Left forelimb (tissue), 1 donor: ENCODE measurements at regions not wholly inside any gene's neighbourhood (a gene's known extent, or its start where the extent isn't known, plus 50 kb on each side); places are given as distances from the start of the nearest gene placed in this dataset.
"Not testable (repeated sequence)": the region's sequence is repeated elsewhere in the genome, so short reads cannot be mapped to it uniquely, and the experiment has no call there.

ENCODE experiments used
- DNase-seq: peaks from one replicate; pipeline ENCODE4 v3.0.0-alpha.2; 2018; ENCODE audit warnings: low spot score

DNA sequence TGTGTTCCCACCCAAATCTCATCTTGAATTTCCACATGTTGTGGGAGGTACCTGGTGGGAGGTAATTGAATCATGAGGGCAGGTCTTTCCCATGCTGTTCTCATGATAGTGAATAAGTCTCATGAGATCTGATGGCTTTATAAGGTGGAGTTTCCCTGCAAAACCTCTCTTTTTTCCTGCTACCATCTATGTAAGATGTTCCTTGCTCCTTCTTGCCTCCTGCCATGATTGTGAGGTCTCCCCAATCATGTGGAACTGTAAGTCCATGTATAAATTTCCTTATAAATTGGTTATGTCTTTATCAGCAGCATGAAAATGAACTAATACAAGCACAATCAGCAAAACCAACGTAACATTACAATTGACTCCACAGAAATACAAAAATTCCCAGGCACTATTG lies 814.8 kb upstream of the CITED2 start:
- DNase-seq, result not testable (repeated sequence)

DNA sequence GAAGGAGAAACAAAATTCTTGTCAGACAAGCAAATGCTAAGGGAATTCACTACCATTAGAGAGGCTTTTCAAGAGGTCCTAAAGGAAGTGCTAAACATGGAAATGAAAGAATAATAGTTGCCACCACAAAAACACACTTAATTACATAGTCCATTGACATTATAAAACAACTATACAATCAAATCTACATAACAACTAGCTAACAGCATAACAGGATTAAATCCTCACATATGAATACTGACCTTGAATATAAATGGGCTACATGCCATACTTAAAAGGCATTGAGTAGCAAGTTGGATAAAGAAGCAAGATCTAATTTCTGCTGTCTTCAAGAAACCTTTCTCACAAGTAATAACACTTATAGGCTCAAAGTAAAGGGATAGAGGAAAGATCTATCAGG lies 811.5 kb upstream of the CITED2 start:
- DNase-seq, result no peak

DNA sequence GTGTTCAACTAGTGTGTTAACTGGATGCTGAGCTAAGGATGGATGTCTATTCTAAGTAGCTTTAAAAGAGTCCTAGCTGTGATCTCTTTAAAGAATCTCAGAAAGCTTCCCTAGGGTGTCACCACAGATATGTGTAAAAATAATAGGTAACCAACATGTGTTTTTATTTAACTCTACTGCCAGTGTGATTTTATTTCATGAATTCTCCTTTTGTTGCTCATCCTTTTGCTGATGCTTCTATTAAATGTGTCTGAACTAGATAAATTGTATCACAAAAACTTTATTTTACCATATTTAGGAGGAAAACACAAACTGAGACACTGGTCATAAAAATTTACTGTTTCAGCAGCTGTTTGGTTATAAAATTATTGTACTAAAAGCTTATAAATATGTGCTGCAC lies 809.4 kb upstream of the CITED2 start:
- no peak for DNase-seq

DNA sequence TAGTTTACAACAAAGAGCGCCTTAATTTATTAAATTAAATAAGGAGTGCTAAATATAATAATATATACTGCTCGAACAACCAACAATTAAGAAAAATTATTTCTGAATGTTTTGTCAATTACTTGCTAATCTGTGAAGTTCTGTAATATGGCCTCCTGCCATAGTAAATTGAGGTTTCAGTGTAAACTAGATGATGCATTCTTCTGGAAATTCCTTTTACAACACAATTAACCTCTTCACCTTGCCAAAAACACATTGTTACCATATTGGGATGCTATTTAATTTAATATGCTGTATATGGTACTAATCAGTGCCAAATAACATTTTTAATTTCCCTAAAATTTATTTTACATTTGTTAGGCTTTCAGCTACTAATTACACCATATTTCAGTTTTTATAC lies 808.4 kb upstream of the CITED2 start:
- DNase-seq, result no peak

DNA sequence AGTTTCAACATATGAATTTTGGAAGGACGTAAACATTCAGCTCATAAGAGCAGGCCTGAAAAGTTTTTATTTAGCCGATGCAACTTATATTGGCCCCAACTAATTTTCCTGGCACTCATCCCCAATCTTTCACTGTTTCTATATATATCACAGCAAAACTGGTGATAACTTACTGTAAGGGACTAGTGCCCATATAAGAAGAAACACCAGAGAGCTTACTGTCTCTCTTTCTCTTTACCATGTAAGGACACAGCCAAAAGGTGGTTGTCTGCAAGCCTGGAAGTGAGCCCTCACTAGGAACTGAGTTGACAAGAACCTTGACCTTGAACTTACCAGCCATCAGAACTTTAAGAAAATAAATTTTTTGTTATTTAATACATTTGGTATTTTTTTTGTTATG lies 807.4 kb upstream of the CITED2 start:
- no peak for DNase-seq

DNA sequence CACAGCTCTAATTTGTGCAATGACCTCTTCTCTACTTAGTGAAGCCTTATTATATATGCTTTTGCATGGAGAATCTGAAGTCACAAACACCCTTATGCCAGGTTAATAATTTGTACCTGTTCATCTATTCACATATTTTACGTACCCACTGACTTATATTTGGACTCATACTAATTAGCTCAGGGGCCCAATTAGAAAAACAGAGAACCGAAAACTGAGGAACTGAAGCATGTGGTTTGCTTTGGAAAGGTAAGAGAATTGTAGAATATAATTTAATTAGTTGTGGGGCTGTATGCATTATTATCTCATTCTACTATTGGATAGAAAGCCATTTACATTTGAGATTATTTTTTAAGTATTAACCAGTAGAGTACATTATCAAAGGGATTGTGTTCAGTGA lies 805.9 kb upstream of the CITED2 start:
- no peak for DNase-seq

DNA sequence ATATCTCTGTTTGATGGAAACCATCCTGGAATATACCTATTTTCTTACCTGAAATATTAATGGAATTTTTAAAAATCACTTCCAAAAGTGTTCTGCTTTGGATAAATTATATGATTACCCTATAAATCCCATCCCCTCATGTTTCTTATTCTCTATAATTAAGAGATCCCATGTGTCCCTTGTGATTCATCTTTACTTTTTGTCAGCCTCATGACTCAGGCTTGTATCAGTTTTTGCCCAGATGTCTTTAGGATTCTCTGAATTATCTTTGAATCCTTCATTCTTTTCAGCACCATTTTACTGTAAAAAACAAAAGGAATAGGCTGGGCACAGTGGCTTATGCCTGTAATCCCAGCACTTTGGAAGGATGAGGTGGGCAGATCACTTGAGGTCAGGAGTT lies 804.5 kb upstream of the CITED2 start:
- DNase-seq, result no peak

DNA sequence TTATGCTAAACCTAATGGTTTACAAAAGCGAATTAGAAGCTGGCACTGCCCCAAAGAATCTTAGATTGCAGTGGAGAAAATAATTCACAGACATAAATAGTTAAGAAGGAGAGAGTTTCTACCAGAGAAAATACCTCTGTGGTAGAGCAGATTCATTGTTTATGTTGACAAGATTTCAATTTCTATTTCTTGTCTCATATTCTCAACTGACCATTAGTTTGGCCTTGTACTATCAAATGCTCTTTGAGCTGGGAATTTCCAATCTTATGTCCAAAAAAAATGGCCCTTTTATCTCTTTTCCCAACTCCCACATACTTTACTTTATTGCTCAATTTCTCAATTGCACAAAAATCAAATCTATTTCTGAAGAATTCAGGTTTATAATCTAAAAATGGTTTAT lies 804.1 kb upstream of the CITED2 start:
- no peak for DNase-seq

DNA sequence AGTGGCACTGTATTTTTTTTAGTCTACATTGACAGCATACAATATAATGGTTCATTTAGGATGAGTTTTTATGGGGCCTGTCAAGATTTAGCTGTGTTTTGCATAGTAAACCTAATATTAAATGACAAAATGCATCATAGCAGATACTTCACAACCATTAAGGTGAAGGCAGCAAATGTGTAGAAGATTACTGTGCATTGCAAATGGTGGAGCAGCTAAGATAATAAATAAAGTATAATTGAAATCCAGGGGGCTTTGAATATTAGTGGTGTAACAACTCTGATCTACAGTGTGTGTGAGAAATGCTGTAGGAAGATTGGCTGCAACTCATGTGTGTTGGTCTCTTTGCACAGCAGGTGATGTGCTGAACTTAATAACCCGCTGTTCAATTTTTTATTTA lies 801.9 kb upstream of the CITED2 start:
- DNase-seq, result no peak

DNA sequence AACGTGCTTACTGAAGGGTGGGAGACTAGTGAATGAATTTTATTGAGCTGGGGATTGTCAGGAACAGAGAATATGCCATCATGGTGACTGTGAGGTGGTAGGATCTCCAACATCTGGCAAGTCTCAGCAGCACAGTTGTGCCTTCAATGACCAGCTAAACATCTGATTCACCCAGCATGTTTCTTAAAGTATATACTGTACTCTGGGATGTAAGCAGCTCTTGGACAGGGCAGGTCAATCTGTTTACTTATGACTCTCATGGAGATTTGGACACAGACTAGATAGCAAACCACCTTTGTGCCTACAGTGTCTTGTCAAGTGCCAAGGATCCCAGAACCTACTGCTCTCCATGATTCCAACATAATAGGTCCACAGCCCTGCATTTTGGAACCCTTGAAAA lies 801.0 kb upstream of the CITED2 start:
- DNase-seq, result no peak

DNA sequence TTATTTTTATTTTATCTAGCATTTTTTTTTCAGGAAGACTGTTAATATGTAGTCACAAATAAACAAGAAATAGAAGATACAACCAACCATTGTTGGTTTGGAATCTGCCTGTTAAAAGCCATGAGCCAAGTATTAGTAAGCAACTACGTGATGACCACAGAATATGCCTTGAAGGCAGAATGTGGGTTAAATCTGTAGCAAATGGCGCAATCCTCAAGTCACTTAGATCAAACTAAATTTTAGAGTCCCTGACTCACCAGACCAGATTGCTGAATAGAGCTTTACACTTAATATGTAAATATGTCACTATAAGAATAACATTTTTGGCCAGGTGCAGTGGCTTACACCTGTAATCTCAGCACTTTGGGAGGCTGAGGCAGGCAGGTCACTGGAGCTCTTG lies 800.1 kb upstream of the CITED2 start:
- no peak for DNase-seq

DNA sequence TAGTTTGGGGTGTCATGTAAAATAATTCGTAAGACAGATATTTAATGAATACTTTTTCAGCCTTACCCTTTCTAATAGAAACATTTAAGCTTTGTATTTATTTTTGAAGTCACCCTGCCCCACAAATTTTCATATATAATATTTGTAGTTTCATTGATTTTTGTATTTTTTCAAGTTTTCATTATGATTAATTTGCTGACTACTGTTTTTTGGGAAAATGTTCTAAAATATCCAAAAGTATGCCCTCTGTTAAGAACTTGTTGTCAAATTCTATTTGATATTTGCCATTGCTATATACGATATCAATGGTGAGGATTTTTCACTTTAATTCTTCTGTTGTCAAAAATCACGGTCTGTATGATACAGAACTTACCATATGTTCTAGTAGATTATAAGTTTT lies 793.9 kb upstream of the CITED2 start:
- DNase-seq, result no peak

DNA sequence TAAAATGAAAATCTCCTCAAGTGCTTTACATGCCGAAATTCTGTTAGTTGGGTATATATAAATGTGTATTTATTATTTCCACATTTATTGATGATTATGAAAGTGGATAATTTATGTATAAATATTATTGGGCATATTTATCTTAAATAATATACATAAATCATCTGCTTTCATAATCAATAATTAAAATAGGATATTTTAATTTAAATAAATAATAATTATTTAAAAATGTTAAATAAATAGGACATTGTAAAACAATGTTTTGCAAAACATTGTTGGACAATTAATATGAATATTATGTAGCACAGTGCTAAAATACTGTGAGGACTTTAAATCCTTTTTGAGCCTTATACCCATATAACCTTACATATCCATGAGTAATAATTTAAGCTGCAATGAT lies 786.5 kb upstream of the CITED2 start:
- no peak for DNase-seq

DNA sequence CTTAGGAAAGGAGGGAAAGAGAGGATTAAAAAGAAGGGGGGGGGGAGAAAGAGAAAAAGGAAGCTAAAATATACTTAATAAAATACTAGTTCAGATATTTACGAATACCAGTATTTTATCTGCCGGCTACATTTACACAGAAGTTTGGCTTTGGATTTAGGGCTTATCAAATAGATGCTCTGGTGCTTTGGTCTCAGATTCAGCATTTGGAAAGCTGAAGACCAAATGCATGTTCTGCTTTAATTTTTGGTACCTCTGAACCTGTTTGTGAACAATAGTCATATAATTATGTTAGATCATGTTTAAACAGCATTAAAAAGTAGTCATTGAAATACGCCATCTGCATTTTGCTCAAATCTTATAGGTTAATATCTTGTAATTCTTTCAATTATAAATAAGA lies 786.0 kb upstream of the CITED2 start:
- DNase-seq, result no peak

DNA sequence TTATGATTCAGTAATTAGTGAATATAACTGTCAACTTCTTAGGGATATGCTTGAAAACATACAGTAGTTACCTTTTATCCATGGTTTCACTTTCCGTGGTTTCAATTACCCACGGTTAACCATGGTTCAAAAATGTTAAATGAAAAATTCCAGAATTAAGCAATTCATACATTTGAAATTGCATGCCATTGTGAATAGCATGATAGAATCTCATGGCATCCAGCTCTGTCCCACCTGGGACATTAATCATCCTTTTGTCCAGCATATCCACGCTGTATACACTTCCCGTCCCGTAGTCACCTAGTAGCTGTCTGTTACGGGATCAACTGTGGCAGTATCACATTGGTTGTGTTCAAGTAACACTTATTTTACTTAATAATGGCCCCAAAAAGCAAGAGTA lies 781.7 kb upstream of the CITED2 start:
- no peak for DNase-seq

DNA sequence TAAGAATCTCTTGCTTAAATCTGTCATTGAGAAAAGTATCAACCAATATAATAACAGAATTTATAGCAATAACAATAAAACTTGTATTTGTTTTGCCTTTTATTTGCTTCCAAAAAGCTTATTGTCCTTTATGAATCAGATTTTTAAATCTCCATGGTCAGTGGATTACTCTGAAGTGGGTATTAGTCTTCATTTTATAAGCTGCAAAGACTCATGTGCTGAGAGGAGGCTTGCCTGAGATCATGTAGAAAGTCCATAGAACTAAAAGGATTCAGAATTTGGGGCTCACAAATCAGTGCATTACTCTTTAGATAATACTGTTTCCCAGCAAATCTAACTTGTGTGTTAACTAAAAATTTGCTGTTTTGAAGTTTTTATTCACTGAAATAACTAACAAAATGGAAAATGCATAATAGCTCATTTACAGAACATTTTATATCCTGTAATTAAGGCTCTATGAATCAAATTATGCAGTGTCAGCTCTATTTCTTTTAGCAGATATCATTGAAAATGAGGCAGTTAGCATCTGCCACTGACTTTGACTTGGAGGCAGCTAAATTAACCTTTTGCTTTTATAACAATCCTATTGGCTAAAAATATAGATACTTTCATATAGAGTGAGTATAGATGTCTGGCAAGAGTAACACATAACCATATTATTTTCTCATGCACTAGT lies 781.1 kb upstream of the CITED2 start:
- no peak for DNase-seq

DNA sequence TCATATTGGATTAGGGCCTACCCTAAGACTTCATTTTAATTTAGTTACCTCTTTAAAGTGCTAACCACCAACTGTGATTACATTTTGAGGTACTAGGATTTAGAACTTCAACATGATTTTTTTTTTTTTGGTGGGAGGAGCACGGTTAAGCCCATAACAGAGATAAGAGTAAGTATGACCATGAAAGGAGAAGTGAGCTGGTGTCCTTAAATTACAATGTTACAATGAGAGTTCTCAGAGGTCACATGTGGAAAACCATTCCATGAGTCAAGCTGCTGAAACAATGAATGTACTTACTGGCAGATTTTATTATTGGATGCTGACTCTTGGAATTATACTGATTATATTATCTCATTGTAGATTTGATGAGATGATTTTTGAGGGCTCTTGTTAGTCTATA lies 779.3 kb upstream of the CITED2 start:
- DNase-seq, result no peak

DNA sequence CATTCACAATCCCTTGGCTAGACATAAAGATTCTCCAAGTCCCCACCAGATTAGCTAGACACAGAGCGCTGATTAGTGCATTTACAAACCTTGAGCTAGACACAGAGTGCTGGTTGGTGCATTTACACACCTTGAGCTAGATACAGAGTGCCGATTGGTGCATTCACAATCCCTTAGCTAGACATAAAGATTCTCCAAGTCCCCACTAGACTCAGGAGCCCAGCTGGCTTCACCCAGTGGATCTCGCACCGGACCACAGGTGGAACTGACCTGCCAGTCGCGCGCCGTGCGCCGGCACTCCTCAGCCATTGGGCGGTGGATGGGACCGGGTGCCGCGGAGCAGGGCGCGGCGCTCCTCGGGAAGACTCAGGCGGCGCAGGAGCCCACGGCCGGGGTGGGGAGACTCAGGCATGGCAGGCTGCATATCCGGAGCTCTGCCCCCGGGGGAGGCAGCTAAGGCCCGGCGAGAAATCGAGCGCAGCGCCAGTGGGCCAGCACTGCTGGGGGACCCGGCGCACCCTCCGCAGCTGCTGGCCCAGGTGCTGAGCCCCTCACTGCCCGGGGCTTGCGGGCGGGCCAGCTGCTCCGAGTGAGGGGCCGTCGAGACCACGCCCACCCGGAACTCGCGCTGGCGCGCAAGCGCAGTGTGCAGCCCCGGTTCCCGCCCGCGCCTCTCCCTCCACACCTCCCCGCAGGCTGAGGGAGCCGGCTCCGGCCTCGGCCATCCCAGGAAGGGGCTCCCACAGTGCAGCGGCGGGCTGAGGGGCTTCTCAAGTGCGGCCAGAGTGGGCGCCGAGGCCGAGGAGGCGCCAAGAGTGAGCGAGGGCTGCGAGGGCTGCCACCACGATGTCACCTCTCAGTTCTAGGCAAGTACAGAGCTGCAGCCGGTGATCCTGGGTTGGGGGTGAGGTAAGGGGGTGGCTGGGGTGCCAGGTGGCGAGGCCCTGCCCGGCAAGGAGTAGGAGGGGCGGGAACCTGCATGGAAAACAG lies 773.7 kb upstream of the CITED2 start:
- DNase-seq, result not testable (repeated sequence)

DNA sequence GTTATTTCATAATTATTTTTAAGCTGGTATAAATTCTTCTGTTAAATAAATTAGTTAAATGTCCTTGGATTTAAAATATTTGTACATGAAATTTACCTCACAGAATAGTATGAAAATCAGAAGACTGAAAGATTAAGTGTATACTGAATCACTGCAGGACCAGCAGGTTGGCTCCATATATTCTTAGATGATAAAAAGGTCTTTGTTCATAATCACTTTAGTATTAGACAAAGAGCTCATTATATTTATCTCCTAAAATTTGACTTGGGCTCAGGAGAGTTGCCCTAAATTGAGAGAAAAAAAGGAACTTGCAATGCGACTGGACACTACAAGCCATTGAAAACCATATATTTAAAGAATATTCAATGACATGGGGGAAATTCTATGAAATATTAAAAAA lies 766.4 kb upstream of the CITED2 start:
- no peak for DNase-seq

DNA sequence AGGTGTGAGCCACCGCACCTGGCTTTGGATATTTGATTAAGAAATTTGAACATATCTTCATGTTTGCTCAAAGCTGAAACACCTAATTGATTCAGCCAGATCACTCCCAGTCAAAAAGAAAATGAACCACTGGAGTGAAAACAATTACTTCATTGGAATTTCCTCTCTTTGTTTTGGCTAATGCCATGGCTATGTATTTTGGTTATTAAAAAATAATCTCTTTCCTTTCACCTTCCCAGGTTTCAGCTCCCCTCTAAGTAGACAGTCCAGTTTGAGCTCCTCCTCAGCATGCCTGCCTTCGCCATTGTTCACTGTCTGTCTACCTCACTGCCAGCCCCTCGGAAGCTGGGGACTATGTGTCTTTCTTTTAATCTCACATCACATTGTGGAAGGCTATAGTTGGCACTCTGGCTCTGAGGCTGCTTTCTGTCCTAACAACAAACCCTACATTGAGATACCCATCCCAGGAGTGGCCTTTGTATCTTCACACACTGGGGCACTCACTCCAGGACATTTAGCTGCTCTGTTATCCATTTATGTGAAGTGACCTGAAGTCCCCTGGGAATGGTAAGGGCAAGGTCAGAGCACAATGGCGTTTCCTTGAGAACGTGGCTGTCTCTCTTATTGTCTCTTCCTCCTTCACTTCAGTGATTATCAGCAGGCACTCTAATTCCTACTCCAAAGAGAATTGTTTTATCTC lies 764.0 kb upstream of the CITED2 start:
- DNase-seq, result no peak

DNA sequence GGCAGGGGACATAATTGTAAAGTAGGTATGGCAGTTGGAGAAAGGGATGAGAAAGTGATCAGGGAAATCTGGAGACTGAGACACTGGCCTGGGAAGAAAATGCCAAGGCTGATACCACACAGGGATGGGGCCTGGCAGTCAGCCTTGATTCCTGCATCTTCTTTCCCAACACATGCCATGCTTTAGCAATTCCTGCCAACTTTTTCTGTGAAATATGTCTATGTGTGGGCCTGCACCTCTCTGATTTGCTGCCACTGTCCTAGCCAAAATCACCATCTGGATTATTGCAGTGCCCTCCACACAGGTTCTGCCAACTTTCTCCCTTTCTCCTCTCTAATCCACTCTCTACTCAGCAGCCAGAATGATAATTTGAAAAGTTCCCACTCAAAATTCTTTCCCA lies 759.8 kb upstream of the CITED2 start:
- DNase-seq, result no peak

DNA sequence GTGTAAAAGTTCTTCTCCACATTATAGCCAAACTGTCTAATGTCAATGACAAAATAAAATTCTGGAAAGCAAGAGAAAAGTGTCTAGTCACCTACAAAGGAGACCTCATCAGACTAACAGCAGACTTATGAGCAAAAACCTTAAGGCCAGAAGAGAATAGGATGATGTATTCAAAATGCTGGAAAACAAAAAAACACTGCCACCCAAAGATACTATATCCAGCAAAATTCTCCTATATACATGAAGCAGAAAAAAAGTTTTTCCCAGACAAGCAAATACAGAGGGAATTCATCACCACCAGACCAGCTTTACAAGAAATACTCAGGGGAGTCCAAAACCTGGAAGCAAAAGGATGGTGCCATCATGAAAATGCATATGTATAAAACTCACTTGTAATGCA lies 755.6 kb upstream of the CITED2 start:
- no peak for DNase-seq

DNA sequence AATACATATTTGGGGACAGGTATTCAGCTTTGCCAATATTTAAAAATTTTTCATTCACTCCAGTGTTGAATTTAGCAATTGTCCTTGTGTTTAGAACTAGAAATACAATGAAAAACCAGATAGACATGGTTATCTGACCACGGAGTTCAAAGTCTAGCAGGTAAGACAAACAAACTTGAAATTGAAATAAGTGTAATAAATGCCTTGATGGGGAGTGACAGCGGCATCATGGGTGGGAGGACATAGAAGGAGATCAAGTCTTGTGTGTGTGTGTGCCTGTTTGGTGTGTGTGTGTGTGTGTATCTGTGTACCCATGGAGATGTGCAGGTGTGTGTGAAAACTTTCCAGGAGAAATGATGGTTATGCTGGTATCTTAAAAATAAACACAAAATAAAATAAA lies 750.0 kb upstream of the CITED2 start:
- no peak for DNase-seq
